ENCODE measurements at regions not wholly inside any gene's neighbourhood (a gene's known extent, or its start where the extent isn't known, plus 50 kb on each side); places are given as distances from the start of the nearest gene placed in this dataset.

DNA sequence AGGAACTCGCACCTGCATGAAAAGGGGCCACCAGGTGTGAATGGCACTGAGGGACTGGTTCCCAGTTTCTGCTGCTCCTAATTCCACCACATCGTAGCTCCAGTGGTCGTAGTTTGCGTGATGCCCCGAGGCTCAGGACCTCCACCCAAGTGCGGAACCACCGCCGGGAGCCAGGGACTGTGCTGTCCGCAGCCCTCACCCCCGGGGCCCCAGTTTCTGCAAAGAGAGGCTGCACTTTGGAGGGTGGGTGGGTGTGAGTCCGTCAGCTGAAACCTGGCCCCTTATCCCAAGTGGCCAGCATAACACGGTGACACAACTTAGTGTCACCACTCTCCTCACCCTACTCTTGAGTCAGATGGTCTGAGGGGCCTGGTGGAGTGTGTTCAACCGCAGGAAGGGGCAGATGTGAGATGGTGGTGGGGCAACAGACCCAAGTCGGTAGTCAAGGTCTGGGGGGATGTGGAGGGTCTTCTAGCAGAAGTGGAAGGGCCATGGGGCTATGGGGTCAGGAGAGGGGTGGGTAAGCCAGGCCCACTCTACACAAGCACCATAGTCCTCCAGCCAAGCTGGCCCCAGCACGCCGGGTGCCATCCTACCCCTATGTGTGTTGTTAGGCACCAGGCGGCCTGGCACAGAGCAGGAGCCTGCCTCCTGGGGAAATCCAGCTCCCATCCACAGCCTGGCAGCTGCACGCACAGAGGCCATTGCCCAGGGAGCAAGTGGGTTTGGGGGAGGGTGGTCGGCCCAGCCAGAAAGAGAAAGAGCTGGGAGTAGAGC is 1301.6 kb downstream of the UQCRFS1 start:
- TF ChIP-seq, protein P1, sequence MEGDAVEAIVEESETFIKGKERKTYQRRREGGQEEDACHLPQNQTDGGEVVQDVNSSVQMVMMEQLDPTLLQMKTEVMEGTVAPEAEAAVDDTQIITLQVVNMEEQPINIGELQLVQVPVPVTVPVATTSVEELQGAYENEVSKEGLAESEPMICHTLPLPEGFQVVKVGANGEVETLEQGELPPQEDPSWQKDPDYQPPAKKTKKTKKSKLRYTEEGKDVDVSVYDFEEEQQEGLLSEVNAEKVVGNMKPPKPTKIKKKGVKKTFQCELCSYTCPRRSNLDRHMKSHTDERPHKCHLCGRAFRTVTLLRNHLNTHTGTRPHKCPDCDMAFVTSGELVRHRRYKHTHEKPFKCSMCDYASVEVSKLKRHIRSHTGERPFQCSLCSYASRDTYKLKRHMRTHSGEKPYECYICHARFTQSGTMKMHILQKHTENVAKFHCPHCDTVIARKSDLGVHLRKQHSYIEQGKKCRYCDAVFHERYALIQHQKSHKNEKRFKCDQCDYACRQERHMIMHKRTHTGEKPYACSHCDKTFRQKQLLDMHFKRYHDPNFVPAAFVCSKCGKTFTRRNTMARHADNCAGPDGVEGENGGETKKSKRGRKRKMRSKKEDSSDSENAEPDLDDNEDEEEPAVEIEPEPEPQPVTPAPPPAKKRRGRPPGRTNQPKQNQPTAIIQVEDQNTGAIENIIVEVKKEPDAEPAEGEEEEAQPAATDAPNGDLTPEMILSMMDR (conservative IDR thresholded peaks at IDR 0.05), result no peak
- Mint-ChIP-seq H3K9me3 (peaks cover 11% of the 10 kb centered on the region), H3K27me3 (ENCODE audit: low read depth) (peaks cover 5% of the 10 kb centered on the region), H3K36me3 (ENCODE audit: low read depth) (peaks cover 2% of the 10 kb centered on the region), H3K27ac (ENCODE audit: unreplicated experiment) (no peak overlapping the region), H3K4me3 (no peak overlapping the region), H3K4me1 (no peaks in the 10 kb centered on the region)
- no peak for DNase-seq (ENCODE audit: low read depth, low spot score)

- peaks cover 2% of the 10 kb centered on the region for H3K36me3 Mint-ChIP-seq (ENCODE audit: low read depth)
- TF ChIP-seq, protein P1 (conservative IDR thresholded peaks at IDR 0.05), result no peak
- H3K27me3 Mint-ChIP-seq (ENCODE audit: low read depth), result no peaks in the 10 kb centered on the region
- H3K9me3 Mint-ChIP-seq, result peaks cover 9% of the 10 kb centered on the region
- H3K4me1 Mint-ChIP-seq, result peaks cover 5% of the 10 kb centered on the region
- H3K27ac Mint-ChIP-seq (ENCODE audit: unreplicated experiment), result no peak overlapping the region
- no peak overlapping the region for H3K4me3 Mint-ChIP-seq
- no peak for DNase-seq (ENCODE audit: low read depth, low spot score)
Measured at GRCh38 chr19:27909861-27910260, 1303.1 kb downstream of the UQCRFS1 start.

GRCh38 chr19:27909185-27909840 is 1303.6 kb downstream of the UQCRFS1 start:
- H3K36me3 Mint-ChIP-seq (ENCODE audit: low read depth), result peaks cover 5% of the 10 kb centered on the region
- no peaks in the 10 kb centered on the region for H3K27me3 Mint-ChIP-seq (ENCODE audit: low read depth)
- H3K4me3 Mint-ChIP-seq, result no peak overlapping the region
- H3K4me1 Mint-ChIP-seq, result peaks cover 5% of the 10 kb centered on the region
- peaks cover 12% of the 10 kb centered on the region for H3K9me3 Mint-ChIP-seq
- no peak overlapping the region for H3K27ac Mint-ChIP-seq (ENCODE audit: unreplicated experiment)
- TF ChIP-seq, protein P1 (conservative IDR thresholded peaks at IDR 0.05), result no peak
- DNase-seq (ENCODE audit: low read depth, low spot score), result no peak

DNA sequence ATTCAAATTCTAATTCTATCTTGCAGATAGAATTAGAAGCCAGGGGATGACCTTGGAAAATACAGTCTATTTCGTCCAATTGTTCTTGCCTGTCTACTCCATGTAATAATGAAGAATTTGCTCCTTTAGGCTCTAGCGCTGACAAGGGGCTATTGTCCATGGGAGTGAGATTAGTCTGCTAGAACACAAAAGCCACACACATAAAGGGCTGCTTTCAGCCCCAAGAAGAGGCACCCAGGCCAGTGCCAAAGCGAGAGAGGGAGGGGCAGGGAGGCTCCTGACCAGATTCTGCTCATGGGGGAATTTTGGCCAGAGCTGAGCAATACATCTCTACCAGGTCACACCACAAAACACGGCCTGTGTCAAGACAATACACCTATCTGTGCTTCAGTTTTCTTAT is 1306.9 kb downstream of the UQCRFS1 start:
- TF ChIP-seq, protein P1 (conservative IDR thresholded peaks at IDR 0.05), result no peak
- Mint-ChIP-seq H3K36me3 (ENCODE audit: low read depth) (peaks cover 4% of the 10 kb centered on the region), H3K4me3 (no peak overlapping the region), H3K9me3 (peaks cover 16% of the 10 kb centered on the region), H3K4me1 (peaks cover 5% of the 10 kb centered on the region), H3K27ac (ENCODE audit: unreplicated experiment) (no peak overlapping the region), H3K27me3 (ENCODE audit: low read depth) (no peaks in the 10 kb centered on the region)
- DNase-seq (ENCODE audit: low read depth, low spot score), result no peak

- no peak for DNase-seq (ENCODE audit: low read depth, low spot score)
- Mint-ChIP-seq H3K4me3 (no peak overlapping the region), H3K27ac (ENCODE audit: unreplicated experiment) (no peak overlapping the region), H3K27me3 (ENCODE audit: low read depth) (no peaks in the 10 kb centered on the region), H3K9me3 (peaks cover 20% of the 10 kb centered on the region), H3K36me3 (ENCODE audit: low read depth) (peaks cover 8% of the 10 kb centered on the region), H3K4me1 (peaks cover 5% of the 10 kb centered on the region)
- TF ChIP-seq, protein P1 (conservative IDR thresholded peaks at IDR 0.05), result no peak
Measured at GRCh38 chr19:27905074-27905473, 1307.9 kb downstream of the UQCRFS1 start.
